Stimulated activated CD8-positive, alpha-beta memory T cell treated with anti-CD3 and anti-CD28 coated beads, Interleukin-2, amount 100 ng/mL, for 48 hours (primary cell): ENCODE measurements at regions not wholly inside any gene's neighbourhood (a gene's known extent, or its start where the extent isn't known, plus 50 kb on each side); places are given as distances from the start of the nearest gene placed in this dataset.
"Not testable (repeated sequence)": the region's sequence is repeated elsewhere in the genome, so short reads cannot be mapped to it uniquely, and the experiment has no call there.

ENCODE experiments used
- DNase-seq, 2 donors: peaks; one replicate each; pipeline ENCODE4 v3.0.0-alpha.2; 2020; ENCODE audit warnings: low read depth in 2 of 2

GRCh38 chrX:124181515-124181914 lies 150.9 kb upstream of the TEX13D start:
- DNase-seq: not testable (repeated sequence)

DNA sequence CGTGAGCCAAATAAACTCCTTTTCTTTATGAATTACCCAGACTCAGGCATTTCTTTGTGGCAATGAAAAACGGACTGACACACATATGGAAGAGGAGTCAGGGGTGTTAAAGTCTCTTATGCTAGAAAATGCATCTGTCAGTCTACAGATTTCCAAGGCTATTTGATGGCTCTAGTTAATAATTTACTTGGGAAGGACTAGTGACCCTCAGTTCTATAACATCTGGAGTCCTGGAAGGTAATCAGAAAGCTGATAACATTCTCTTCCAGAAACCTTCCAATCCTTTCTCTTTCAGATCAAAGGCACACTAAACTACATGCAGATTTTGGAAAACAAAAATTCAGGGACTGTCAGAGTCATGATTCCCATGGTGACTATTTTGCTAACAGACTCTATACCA lies 142.0 kb upstream of the TEX13D start:
- DNase-seq: no peak

DNA sequence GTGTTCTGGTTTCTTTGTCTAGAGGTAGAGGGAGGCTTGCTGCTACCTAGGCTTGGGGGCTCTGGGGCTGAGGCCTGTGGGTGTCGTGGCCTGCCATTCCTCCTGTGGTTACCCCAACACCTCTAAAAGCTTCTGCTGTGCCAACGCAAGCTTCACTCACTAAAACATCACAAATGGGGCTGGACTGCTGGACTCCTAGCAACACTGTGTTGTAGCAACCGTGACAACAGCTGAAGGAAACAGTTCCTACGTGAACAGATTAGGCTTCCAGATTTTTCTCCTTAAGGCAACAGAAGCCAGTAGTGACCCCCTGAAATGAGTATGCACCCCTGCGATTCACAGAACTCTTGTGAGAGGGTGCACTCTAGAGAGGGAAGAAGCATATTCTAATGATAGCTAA lies 138.3 kb upstream of the TEX13D start:
- no peak for DNase-seq

DNA sequence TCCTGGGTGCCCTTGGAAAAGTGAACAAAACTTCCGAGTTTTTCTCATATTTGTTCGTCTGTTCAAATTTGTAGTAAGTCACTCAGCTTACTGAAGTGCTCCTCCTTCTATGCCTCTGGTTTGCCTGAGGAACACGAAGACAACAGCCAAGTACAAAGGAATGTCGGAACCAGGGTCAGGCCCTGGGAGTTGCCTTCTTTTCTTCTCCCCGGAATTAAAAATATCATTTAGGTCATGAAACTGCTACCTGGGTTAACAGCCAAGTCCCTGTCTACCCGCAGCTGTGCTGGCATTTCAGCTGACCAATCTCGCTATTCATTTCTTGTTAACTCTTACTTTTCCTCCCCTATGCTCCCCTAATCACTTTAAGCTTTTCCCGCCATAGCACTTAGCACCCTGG lies 137.6 kb upstream of the TEX13D start:
- no peak for DNase-seq

DNA sequence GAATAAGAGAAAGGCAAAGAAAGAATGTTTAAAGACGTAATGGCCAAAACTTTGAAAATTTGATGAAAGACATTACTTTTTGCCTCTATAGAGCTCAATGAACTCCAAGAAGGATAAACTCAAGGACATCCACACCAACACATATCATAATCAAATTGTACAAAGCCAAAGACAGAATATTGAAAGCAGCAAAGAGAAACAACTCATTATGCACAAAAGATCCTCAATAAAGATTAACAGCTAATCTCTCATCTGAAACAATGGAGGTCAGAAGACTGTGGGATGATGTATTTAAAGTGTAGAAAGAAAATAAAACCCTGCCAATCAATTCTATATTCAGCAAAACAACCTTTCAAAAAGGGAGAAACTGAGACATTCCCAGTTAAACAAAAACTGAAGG lies 129.1 kb upstream of the TEX13D start:
- no peak for DNase-seq

DNA sequence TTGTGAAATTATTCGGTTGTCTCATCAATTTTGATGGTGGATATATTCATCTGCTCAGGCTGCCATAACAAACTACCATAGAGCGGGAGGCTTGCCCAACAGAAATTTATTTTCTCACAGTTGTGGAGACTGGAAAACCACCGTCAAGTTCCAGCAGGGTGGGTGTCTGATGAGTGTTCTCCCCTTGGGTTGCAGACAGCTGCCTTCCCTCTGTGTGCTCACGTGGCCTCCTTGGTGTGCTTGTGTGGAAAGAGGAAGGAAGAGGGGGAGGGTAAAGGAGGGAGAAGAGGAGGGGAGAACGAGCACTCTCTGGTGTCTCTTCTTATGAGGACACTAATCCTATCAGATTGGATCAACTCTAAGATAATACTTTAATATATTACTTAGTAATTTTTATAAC lies 123.8 kb upstream of the TEX13D start:
- DNase-seq: no peak

DNA sequence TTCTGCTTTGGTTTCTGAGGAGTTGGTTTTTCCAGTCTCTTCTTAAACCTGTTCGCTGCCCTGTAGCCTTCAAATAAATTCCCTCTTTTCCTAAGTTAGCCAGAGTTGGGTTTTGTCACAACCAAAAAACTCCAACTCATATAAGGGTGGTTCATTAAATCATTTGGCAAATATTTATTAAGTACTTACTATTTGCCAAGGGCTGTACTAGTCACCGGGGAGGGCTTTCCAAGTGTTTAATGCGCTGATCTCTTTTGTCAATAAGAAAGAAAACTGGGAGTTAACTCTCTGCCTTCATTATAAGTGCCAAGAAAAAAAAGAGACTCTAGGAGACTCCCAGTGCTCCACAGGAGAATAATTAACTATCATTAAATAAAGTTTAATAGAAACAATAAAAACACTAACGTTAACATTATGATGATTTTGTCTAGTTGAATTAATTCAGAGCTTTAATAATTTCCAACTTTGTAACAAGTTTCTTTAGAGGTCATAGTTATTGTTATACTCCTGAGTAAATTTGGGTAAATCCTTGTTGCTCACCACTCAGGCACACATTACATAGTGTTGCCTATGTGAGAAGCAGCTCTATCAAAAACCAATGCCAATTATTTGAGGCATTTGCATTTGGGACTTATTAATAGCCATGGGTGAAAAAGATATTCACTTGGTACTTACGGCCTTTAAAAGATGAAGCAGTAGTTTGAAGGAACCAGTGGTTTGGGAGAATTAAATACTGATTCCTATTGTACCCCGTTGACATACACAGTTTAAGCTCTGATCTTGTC lies 122.5 kb upstream of the TEX13D start:
- DNase-seq: no peak

GRCh38 chrX:124211312-124211942 lies 121.0 kb upstream of the TEX13D start:
- DNase-seq: no peak

- no peak for DNase-seq
Measured at GRCh38 chrX:124212622-124213021, 119.8 kb upstream of the TEX13D start.

DNA sequence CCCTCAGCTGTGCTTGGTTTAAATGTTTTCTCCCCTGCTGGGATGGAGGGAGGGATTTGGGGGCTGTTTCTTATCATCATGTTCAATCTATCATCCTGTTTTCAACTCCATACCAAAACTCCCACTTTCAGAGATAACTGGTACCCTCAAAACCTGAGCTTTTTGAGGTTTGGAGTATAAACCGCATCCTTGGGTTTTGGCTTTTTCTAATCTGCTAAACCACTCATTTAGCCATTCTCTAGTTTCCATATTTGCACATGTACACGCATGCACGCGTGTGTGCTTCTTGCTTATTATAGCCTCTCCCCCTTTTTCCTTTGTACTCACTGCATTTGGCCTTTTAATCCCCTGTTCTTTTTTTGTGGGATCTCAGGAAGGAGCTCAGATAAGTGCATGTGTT lies 116.7 kb upstream of the TEX13D start:
- DNase-seq: no peak

DNA sequence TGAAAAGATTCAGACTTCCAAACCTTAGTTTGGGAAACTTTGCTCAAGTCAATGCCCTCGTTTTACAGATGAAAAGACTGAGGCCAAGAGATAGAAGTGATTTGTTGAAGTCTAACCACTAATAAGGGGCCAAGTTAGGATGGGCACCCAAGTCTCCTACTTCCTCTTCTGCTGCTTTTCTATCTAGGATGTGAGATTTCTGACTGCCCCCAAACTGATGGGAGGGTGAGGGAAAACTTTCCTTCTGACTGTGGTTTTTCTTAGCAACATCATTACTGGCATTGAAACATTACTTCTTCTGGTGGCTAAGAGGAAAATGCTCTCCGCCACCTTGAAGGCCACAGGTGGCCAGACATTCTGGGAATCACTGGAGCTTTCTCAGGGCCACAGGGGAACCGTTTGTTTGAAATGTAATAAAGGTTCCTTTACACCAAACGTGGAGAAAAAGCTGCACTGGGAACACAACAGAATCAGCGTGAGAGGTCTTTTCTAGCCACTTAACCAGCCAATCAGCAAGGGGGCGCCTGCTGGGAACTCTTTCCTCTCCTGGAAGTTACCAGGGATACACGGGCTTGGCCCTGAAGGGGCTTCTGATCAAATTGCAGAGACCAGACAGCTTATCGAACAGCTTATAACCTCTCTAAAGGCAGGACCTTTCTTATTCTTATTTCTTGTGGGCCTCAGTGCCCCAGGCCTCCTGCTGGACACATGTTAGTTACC lies 115.9 kb upstream of the TEX13D start:
- no peak for DNase-seq

DNA sequence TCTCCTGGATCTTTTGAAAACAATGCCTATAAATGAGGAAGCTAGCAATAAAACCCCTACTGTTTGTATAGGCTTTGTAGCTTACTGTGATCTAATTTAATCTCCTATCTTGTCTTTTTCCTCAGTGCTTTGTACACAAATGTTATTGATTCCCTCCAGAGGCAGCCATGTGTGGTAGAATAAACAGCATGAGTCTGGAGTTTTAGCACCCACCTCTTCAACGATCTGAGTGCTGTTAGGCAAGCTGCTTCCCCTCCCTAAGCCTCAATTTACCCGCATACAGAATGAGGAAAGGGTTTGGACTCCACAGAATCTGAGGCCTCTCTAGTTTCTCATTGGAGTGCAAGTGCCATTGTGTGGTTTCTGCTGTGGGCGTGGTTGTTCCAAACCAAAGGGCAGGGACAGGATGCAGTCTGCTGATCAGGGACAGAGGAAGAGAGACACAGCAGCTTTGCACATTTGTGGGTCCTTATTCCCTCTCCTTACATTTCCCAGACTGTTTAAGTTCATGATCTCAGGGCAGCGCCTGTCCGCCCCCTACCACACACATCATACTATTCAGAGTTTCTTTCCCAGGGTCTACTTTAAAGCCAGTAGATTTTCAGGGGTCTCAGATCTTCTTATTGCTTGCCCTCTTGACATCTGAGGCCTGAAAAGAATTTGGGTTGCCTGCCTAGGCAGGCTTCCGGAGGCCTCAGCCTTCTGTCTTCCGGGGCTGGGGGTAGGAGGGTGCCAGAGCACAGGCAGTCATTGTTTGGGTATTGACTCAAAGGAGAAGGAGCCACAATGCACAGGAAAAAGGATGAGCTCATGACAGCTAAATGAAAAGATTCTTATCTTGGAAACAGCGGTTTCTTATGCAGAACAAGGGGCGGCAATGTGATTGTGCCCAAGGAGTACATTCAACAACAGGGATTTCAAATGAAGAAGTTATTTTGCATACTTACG lies 114.9 kb upstream of the TEX13D start:
- peak; percentile 34 to 36 for DNase-seq

- DNase-seq: no peak
Measured at GRCh38 chrX:124223524-124223923, 108.9 kb upstream of the TEX13D start.

DNA sequence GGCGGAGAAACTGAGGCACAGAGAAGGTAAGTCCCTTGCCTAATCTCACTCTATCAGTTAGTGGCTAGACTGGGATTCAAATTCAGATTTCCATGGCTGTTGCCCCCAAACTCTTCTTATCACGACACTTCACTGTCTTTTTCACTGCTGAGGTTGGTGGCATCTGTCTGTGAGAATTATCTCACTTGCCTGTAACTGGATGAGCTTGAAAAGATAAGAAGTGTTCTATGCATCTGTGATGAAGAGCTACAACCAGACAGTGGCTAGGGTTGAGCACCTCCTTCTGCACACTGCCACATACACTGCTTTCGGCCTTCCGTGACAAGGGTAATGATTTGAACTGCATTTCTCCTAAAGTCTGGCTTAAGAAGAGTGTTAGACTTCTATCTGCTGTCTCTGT lies 107.9 kb upstream of the TEX13D start:
- DNase-seq: no peak

DNA sequence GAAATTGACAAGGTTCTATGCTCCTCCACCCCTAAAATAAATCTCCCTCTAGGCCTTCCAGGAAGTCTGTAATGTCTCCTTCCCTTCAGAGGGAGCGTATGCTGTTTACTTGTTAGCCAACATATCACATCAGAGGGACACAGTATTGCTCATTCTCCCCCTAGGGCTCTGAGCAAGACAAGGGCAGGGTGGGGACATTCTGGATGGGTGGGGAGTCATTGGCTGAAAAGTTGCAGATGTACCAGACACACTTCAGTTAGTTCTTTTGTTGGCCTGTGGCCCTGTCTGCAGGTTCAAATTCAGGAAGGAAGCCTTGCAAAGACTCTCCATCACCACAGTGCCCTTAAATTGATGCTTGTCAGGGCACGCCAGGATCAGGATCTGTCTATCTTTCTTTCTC lies 106.3 kb upstream of the TEX13D start:
- DNase-seq: no peak

DNA sequence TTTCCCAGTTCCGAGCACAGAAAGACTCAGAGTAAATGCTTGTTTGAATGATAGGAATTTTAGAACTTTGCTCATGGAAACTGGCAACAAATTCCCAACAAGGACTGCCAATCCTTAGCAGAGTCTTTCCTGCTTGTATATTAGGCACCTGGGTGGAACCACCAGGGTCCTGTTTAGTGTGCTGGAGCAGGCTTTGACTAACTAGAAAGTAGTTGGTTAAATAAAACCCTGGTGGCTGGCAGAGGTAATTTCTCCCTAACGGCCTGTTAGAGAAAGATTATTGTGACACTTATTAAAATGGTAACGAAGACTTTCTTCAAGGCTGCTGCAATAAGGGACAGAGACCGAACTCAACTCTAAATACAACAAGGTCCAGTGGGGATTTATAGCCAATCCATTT lies 103.6 kb upstream of the TEX13D start:
- no peak for DNase-seq

- DNase-seq: no peak
Measured at GRCh38 chrX:124229374-124229773, 103.1 kb upstream of the TEX13D start.

- no peak for DNase-seq
Measured at GRCh38 chrX:124230655-124231450, 101.6 kb upstream of the TEX13D start.

- no peak for DNase-seq
Measured at GRCh38 chrX:124231451-124231759, 101.1 kb upstream of the TEX13D start.

- DNase-seq: peak in 1 of 2 donors; percentile 26
Measured at GRCh38 chrX:124232523-124233201, 99.8 kb upstream of the TEX13D start.

DNA sequence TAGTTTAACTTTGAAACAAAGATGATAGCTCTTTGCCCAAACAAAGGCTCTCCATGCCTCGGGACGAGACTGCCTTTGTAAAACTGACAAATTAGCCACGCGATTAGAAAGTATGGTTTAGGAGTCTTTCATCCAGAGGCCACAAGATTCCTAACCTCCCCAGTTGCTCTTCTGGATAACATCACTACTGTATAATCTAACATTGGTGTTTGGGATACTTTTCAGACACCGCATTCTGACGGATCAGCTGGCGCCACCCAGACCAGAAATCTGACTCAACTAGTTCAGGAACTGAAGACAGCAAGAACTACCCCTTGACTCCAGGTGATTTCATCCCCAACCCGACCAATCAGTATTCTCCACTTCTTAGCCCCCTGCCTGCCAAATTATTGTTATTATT lies 98.1 kb upstream of the TEX13D start:
- no peak for DNase-seq
